ENCODE measurements at regions not wholly inside any gene's neighbourhood (a gene's known extent, or its start where the extent isn't known, plus 50 kb on each side); places are given as distances from the start of the nearest gene placed in this dataset.

DNA sequence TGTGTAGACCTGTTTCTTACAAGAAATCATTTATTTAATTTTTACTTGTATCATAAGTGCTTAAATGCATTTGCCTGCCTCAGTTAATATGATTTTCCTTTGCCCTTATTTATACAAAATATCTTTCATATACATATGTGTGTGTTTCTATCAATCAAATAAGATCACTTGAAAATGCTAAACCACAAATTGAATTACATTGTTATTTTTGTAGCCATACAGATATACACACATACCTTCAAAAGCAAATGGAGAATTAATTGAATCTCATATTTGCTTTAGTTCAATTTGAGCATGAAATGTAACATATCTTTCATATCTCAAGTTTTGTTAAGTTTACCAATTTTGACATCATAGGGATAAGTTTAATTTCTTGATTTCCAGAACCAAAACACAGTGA, 755.8 kb upstream of the PIK3C3 start:
- TF ChIP-seq, protein P1, sequence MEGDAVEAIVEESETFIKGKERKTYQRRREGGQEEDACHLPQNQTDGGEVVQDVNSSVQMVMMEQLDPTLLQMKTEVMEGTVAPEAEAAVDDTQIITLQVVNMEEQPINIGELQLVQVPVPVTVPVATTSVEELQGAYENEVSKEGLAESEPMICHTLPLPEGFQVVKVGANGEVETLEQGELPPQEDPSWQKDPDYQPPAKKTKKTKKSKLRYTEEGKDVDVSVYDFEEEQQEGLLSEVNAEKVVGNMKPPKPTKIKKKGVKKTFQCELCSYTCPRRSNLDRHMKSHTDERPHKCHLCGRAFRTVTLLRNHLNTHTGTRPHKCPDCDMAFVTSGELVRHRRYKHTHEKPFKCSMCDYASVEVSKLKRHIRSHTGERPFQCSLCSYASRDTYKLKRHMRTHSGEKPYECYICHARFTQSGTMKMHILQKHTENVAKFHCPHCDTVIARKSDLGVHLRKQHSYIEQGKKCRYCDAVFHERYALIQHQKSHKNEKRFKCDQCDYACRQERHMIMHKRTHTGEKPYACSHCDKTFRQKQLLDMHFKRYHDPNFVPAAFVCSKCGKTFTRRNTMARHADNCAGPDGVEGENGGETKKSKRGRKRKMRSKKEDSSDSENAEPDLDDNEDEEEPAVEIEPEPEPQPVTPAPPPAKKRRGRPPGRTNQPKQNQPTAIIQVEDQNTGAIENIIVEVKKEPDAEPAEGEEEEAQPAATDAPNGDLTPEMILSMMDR (IDR thresholded peaks at IDR 0.05), result no peak
- TF ChIP-seq EP300 (IDR thresholded peaks at IDR 0.05), result no peak
